GM19438 (cell line): ENCODE measurements at regions not wholly inside any gene's neighbourhood (a gene's known extent, or its start where the extent isn't known, plus 50 kb on each side); places are given as distances from the start of the nearest gene placed in this dataset.

ENCODE experiments used
- ATAC-seq: cut with Tn5 transposase; IDR thresholded peaks from one replicate; pipeline ENCODE4 v1.9.1; 2021; ENCODE audit warnings: low read depth; ENCODE audit not compliant: unreplicated experiment

GRCh38 chr20:50386641-50386960 lies 123.6 kb upstream of the PTPN1 start:
- ATAC-seq: no peak

GRCh38 chr20:50387218-50387995 lies 122.8 kb upstream of the PTPN1 start:
- no peak for ATAC-seq

GRCh38 chr20:50387996-50388332 lies 122.2 kb upstream of the PTPN1 start:
- ATAC-seq: no peak

- ATAC-seq: no peak
Observed at GRCh38 chr20:50388733-50389437, 121.3 kb upstream of the PTPN1 start.

GRCh38 chr20:50389438-50389807 lies 120.8 kb upstream of the PTPN1 start:
- no peak for ATAC-seq

GRCh38 chr20:50389808-50390684 lies 120.1 kb upstream of the PTPN1 start:
- ATAC-seq: no peak

GRCh38 chr20:50390685-50391443 lies 119.3 kb upstream of the PTPN1 start:
- no peak for ATAC-seq

GRCh38 chr20:50391444-50392137 lies 118.6 kb upstream of the PTPN1 start:
- ATAC-seq: no peak

GRCh38 chr20:50392138-50392866 lies 117.9 kb upstream of the PTPN1 start:
- no peak for ATAC-seq

- no peak for ATAC-seq
Observed at GRCh38 chr20:50393242-50393641, 116.9 kb upstream of the PTPN1 start.

GRCh38 chr20:50393990-50394561 lies 116.1 kb upstream of the PTPN1 start:
- no peak for ATAC-seq

GRCh38 chr20:50394569-50394968 lies 115.6 kb upstream of the PTPN1 start:
- ATAC-seq: no peak

- ATAC-seq: no peak
Observed at GRCh38 chr20:50395251-50395729, 114.9 kb upstream of the PTPN1 start.

GRCh38 chr20:50395914-50396488 lies 114.2 kb upstream of the PTPN1 start:
- ATAC-seq: no peak

GRCh38 chr20:50396623-50397022 lies 113.6 kb upstream of the PTPN1 start:
- ATAC-seq: no peak

- no peak for ATAC-seq
Observed at GRCh38 chr20:50397058-50397457, 113.1 kb upstream of the PTPN1 start.

GRCh38 chr20:50398064-50398463 lies 112.1 kb upstream of the PTPN1 start:
- ATAC-seq: no peak

GRCh38 chr20:50398471-50398820 lies 111.7 kb upstream of the PTPN1 start:
- no peak for ATAC-seq
